CD4-positive, alpha-beta T cell treated with Interleukin-10 for 1 hour (primary cell): ENCODE measurements at regions not wholly inside any gene's neighbourhood (a gene's known extent, or its start where the extent isn't known, plus 50 kb on each side); places are given as distances from the start of the nearest gene placed in this dataset.

Experiments
- DNase-seq: peaks from one replicate; pipeline ENCODE4 v3.0.0-alpha.2; 2020

- no peak for DNase-seq
These were observed 109.6 kb upstream of the KIT start for GRCh38 chr4:54548098-54548620.

GRCh38 chr4:54548831-54549460 lies 108.8 kb upstream of the KIT start:
- no peak for DNase-seq

- no peak for DNase-seq
These were observed 107.2 kb upstream of the KIT start for GRCh38 chr4:54550395-54551171.

- no peak for DNase-seq
These were observed 104.8 kb upstream of the KIT start for GRCh38 chr4:54553001-54553400.

GRCh38 chr4:54554339-54554990 lies 103.3 kb upstream of the KIT start:
- DNase-seq, result no peak

GRCh38 chr4:54556051-54556450 lies 101.7 kb upstream of the KIT start:
- DNase-seq, result no peak

GRCh38 chr4:54556587-54556986 lies 101.2 kb upstream of the KIT start:
- no peak for DNase-seq

- no peak for DNase-seq
These were observed 98.7 kb upstream of the KIT start for GRCh38 chr4:54558889-54559677.

GRCh38 chr4:54560513-54560912 lies 97.2 kb upstream of the KIT start:
- DNase-seq, result no peak

- DNase-seq, result no peak
These were observed 95.8 kb upstream of the KIT start for GRCh38 chr4:54561940-54562339.

GRCh38 chr4:54566608-54567007 lies 91.1 kb upstream of the KIT start:
- DNase-seq, result no peak

GRCh38 chr4:54567327-54567726 lies 90.4 kb upstream of the KIT start:
- no peak for DNase-seq

GRCh38 chr4:54568184-54568583 lies 89.6 kb upstream of the KIT start:
- DNase-seq, result no peak

GRCh38 chr4:54570822-54571221 lies 86.9 kb upstream of the KIT start:
- DNase-seq, result no peak

- no peak for DNase-seq
These were observed 86.2 kb upstream of the KIT start for GRCh38 chr4:54571293-54572151.

GRCh38 chr4:54572152-54572542 lies 85.6 kb upstream of the KIT start:
- no peak for DNase-seq

GRCh38 chr4:54574500-54574899 lies 83.3 kb upstream of the KIT start:
- no peak for DNase-seq

- no peak for DNase-seq
These were observed 81.8 kb upstream of the KIT start for GRCh38 chr4:54575919-54576318.

- no peak for DNase-seq
These were observed 76.0 kb upstream of the KIT start for GRCh38 chr4:54581807-54582206.

- no peak for DNase-seq
These were observed 72.3 kb upstream of the KIT start for GRCh38 chr4:54585321-54586000.

- no peak for DNase-seq
These were observed 71.3 kb upstream of the KIT start for GRCh38 chr4:54586320-54586955.
